Vagina (tissue), 2 donors: ENCODE measurements at regions not wholly inside any gene's neighbourhood (a gene's known extent, or its start where the extent isn't known, plus 50 kb on each side); places are given as distances from the start of the nearest gene placed in this dataset.

Experiments
- CTCF ChIP-seq, 3 experiments: fragments of 450-650 bp in 2 of 3; fragments of 200-600 bp in 1 of 3; sonication (generic) in 1 of 3; IDR thresholded peaks; one replicate each; pipeline ENCODE4 v1.5.1; 2017 to 2019; ENCODE audit warnings: antibody characterized with exemption in 3 of 3, mild to moderate bottlenecking in 2 of 3, moderate library complexity in 2 of 3
- POLR2A ChIP-seq, 2 donors: fragments of 450-650 bp; IDR thresholded peaks; one replicate each; pipeline ENCODE4 v1.6.1; 2017; ENCODE audit warnings: antibody characterized with exemption in 2 of 2, mild to moderate bottlenecking in 2 of 2, moderate library complexity in 2 of 2
- POLR2AphosphoS5 ChIP-seq, 2 donors: sonication (generic); formaldehyde crosslinking; IDR thresholded peaks; one replicate each; pipeline ENCODE4 v1.9.0; 2017; ENCODE audit warnings: antibody characterized with exemption in 2 of 2, mild to moderate bottlenecking in 2 of 2, low read depth in 1 of 2; ENCODE audit not compliant: insufficient read depth in 1 of 2

GRCh38 chr9:97124256-97124655 lies 85.3 kb upstream of the CTSV start:
- TF ChIP-seq CTCF (IDR thresholded peaks at IDR 0.05), result no peak
- no peak for TF ChIP-seq POLR2A (IDR thresholded peaks at IDR 0.05)
- no peak for TF ChIP-seq POLR2AphosphoS5 (IDR thresholded peaks at IDR 0.05; ENCODE audit: insufficient read depth in 1 of 2, low read depth in 1 of 2)
